ENCODE measurements at regions not wholly inside any gene's neighbourhood (a gene's known extent, or its start where the extent isn't known, plus 50 kb on each side); places are given as distances from the start of the nearest gene placed in this dataset.

- H3K27ac ChIP-seq (ENCODE audit: poor library complexity, severe bottlenecking) = no peak overlapping the region
- TF ChIP-seq CTCF (IDR thresholded peaks at IDR 0.05; ENCODE audit: poor library complexity, severe bottlenecking) = no peak
- no peaks in the 10 kb centered on the region for H3K4me1 ChIP-seq (ENCODE audit: insufficient read depth, poor library complexity, severe bottlenecking)
- no peaks in the 10 kb centered on the region for H3K9me3 ChIP-seq (ENCODE audit: severe bottlenecking)
- DNase-seq (ENCODE audit: low spot score) (no peak), ATAC-seq (ENCODE audit: low read depth) (no peak)
- no peaks in the 10 kb centered on the region for H3K36me3 ChIP-seq (ENCODE audit: low read depth)
- no peaks in the 10 kb centered on the region for H3K27me3 ChIP-seq (ENCODE audit: insufficient read depth, poor library complexity, severe bottlenecking)
- H3K4me3 ChIP-seq (ENCODE audit: severe bottlenecking) = no peak overlapping the region
Observed at GRCh38 chr1:73930293-73930692, 267.7 kb downstream of the LRRIQ3 start.

GRCh38 chr1:73914951-73915350, 283.0 kb downstream of the LRRIQ3 start:
- H3K4me1 ChIP-seq (ENCODE audit: insufficient read depth, poor library complexity, severe bottlenecking) = no peaks in the 10 kb centered on the region
- H3K9me3 ChIP-seq (ENCODE audit: severe bottlenecking) = peaks cover 2% of the 10 kb centered on the region
- ATAC-seq (ENCODE audit: low read depth) (no peak), DNase-seq (ENCODE audit: low spot score) (no peak)
- H3K4me3 ChIP-seq (ENCODE audit: severe bottlenecking) = no peak overlapping the region
- H3K27ac ChIP-seq (ENCODE audit: poor library complexity, severe bottlenecking) = no peak overlapping the region
- TF ChIP-seq CTCF (IDR thresholded peaks at IDR 0.05; ENCODE audit: poor library complexity, severe bottlenecking) = no peak
- H3K36me3 ChIP-seq (ENCODE audit: low read depth) = no peaks in the 10 kb centered on the region
- H3K27me3 ChIP-seq (ENCODE audit: insufficient read depth, poor library complexity, severe bottlenecking) = no peaks in the 10 kb centered on the region

GRCh38 chr1:73913025-73913424, 285.0 kb downstream of the LRRIQ3 start:
- no peak for TF ChIP-seq CTCF (IDR thresholded peaks at IDR 0.05; ENCODE audit: poor library complexity, severe bottlenecking)

GRCh38 chr1:73911849-73912248, 286.1 kb downstream of the LRRIQ3 start:
- Histone ChIP-seq H3K9me3 (ENCODE audit: severe bottlenecking) (peaks cover 2% of the 10 kb centered on the region), H3K36me3 (ENCODE audit: low read depth) (no peaks in the 10 kb centered on the region)

More at GRCh38 chr1:73913025-73913424, 285.0 kb downstream of the LRRIQ3 start:
- Histone ChIP-seq H3K9me3 (ENCODE audit: severe bottlenecking) (peaks cover 2% of the 10 kb centered on the region), H3K4me1 (ENCODE audit: insufficient read depth, poor library complexity, severe bottlenecking) (no peaks in the 10 kb centered on the region), H3K36me3 (ENCODE audit: low read depth) (no peaks in the 10 kb centered on the region), H3K27me3 (ENCODE audit: insufficient read depth, poor library complexity, severe bottlenecking) (no peaks in the 10 kb centered on the region), H3K27ac (ENCODE audit: poor library complexity, severe bottlenecking) (no peak overlapping the region), H3K4me3 (ENCODE audit: severe bottlenecking) (no peak overlapping the region)
- ATAC-seq (ENCODE audit: low read depth) (no peak), DNase-seq (ENCODE audit: low spot score) (no peak)

More at GRCh38 chr1:73911849-73912248, 286.1 kb downstream of the LRRIQ3 start:
- H3K4me3 ChIP-seq (ENCODE audit: severe bottlenecking) = no peak overlapping the region
- H3K4me1 ChIP-seq (ENCODE audit: insufficient read depth, poor library complexity, severe bottlenecking) = no peaks in the 10 kb centered on the region
- TF ChIP-seq CTCF (IDR thresholded peaks at IDR 0.05; ENCODE audit: poor library complexity, severe bottlenecking) = no peak
- ATAC-seq (ENCODE audit: low read depth) (no peak), DNase-seq (ENCODE audit: low spot score) (no peak)
- H3K27ac ChIP-seq (ENCODE audit: poor library complexity, severe bottlenecking) = no peak overlapping the region
- no peaks in the 10 kb centered on the region for H3K27me3 ChIP-seq (ENCODE audit: insufficient read depth, poor library complexity, severe bottlenecking)

All from RWPE2 (cell line).